GM12891 (cell line): ENCODE measurements at regions not wholly inside any gene's neighbourhood (a gene's known extent, or its start where the extent isn't known, plus 50 kb on each side); places are given as distances from the start of the nearest gene placed in this dataset.
"Not testable (repeated sequence)": the region's sequence is repeated elsewhere in the genome, so short reads cannot be mapped to it uniquely, and the experiment has no call there.

Experiments used
- SPI1 ChIP-seq: IDR thresholded peaks from 2 replicates; pipeline ENCODE4 v1.6.1; 2011; ENCODE audit warnings: low read depth, low read length, control low read depth
- TAF1 ChIP-seq: IDR thresholded peaks from 2 replicates; pipeline ENCODE4 v1.6.1; 2011; ENCODE audit warnings: low read depth, low read length, control low read depth

- TF ChIP-seq SPI1, TAF1: not testable (repeated sequence)
Observed at GRCh38 chr1:83401146-83401545, 597.8 kb downstream of the TTLL7 start.
